HEK293 (cell line): ENCODE measurements at regions not wholly inside any gene's neighbourhood (a gene's known extent, or its start where the extent isn't known, plus 50 kb on each side); places are given as distances from the start of the nearest gene placed in this dataset.
A peak's percentile ranks its signal among the peaks of the same experiment; 100 is the strongest.
"Not testable (repeated sequence)": the region's sequence is repeated elsewhere in the genome, so short reads cannot be mapped to it uniquely, and the experiment has no call there.

ENCODE experiments used
- CTCF ChIA-PET: fragments of 350-600 bp; formaldehyde crosslinking; extraction: SDS; loops from one replicate; lab custom pipeline; 2021; ENCODE audit warnings: antibody characterized with exemption; lab: Yijun Ruan, JAX
- POLR2A ChIA-PET: fragments of 300-600 bp; formaldehyde crosslinking; extraction: SDS; loops from one replicate; lab custom pipeline; 2020; ENCODE audit warnings: antibody characterized with exemption, inconsistent platforms; lab: Yijun Ruan, JAX
- H3K27ac ChIP-seq: fragments of 200-500 bp; sonication (Bioruptor generic); 2 replicates; pipeline ENCODE4 v1.5.1; 2014; ENCODE audit warnings: low read depth, low read length, control low read depth, inconsistent platforms; ENCODE audit errors: extremely low read depth
- H3K36me3 ChIP-seq, 2 experiments: fragments of 200-500 bp in 1 of 2; sonication (Bioruptor generic) in 1 of 2; 1 replicate in 1 of 2; 2 replicates in 1 of 2; pipeline ENCODE4 v1.5.1; 2014 to 2017; ENCODE audit warnings: inconsistent platforms in 2 of 2, low read length in 2 of 2; ENCODE audit not compliant: control insufficient read depth in 2 of 2, insufficient read depth in 1 of 2
- H3K4me1 ChIP-seq: fragments of 200-500 bp; sonication (Bioruptor generic); 2 replicates; pipeline ENCODE4 v1.5.1; 2014; ENCODE audit warnings: mild to moderate bottlenecking, low read length, inconsistent platforms; ENCODE audit not compliant: control insufficient read depth, insufficient read depth
- H3K4me3 ChIP-seq: 2 replicates; pipeline ENCODE4 v1.5.1; 2011; ENCODE audit warnings: low read depth, mild to moderate bottlenecking, control low read depth, low read length, moderate library complexity
- H3K9me3 ChIP-seq: fragments of 200-500 bp; sonication (Bioruptor generic); 2 replicates; pipeline ENCODE4 v1.5.1; 2014; ENCODE audit warnings: low read depth, low read length, inconsistent platforms; ENCODE audit not compliant: control insufficient read depth, insufficient read depth
- GLIS2 ChIP-seq: fragments of 450-650 bp; formaldehyde crosslinking; IDR thresholded peaks from 2 replicates; pipeline ENCODE4 v1.5.1; 2016; ENCODE audit warnings: missing biosample characterization, missing genetic modification characterization
- HOXC10 ChIP-seq: sonication (generic); formaldehyde crosslinking; IDR thresholded peaks from 2 replicates; pipeline ENCODE4 v1.8.1; 2023; ENCODE audit warnings: mild to moderate bottlenecking, missing genetic modification reagents
- IKZF3 ChIP-seq: fragments of 450-650 bp; IDR thresholded peaks from 2 replicates; pipeline ENCODE4 v1.5.0; 2018; ENCODE audit warnings: missing biosample characterization, mild to moderate bottlenecking, missing genetic modification characterization, moderate library complexity
- KLF1 ChIP-seq: fragments of 450-650 bp; formaldehyde crosslinking; IDR thresholded peaks from 2 replicates; pipeline ENCODE4 v1.5.1; 2016; ENCODE audit warnings: missing biosample characterization, missing genetic modification characterization
- KLF7 ChIP-seq: fragments of 450-650 bp; formaldehyde crosslinking; IDR thresholded peaks from 2 replicates; pipeline ENCODE4 v1.5.1; 2016; ENCODE audit warnings: missing biosample characterization, missing genetic modification characterization, borderline replicate concordance
- KLF9 ChIP-seq: fragments of 450-650 bp; formaldehyde crosslinking; IDR thresholded peaks from 2 replicates; pipeline ENCODE4 v1.5.1; 2016; ENCODE audit warnings: missing biosample characterization, missing genetic modification characterization, low read depth
- PRDM2 ChIP-seq: fragments of 450-650 bp; formaldehyde crosslinking; IDR thresholded peaks from 2 replicates; pipeline ENCODE4 v1.5.1; 2016; ENCODE audit warnings: missing biosample characterization, missing genetic modification characterization, borderline replicate concordance
- SETDB1 ChIP-seq: IDR thresholded peaks from one replicate; pipeline ENCODE4 v1.6.1; 2017; ENCODE audit warnings: mild to moderate bottlenecking, low read length, moderate library complexity, mixed read lengths; ENCODE audit not compliant: insufficient read length
- TRIM28 ChIP-seq: IDR thresholded peaks from 2 replicates; pipeline ENCODE4 v1.6.1; 2011; ENCODE audit warnings: low read length, control low read depth, borderline replicate concordance
- ZBTB20 ChIP-seq: fragments of 450-650 bp; formaldehyde crosslinking; IDR thresholded peaks from 2 replicates; pipeline ENCODE4 v1.5.1; 2016; ENCODE audit warnings: missing biosample characterization, missing genetic modification characterization
- ZEB2 ChIP-seq: fragments of 450-650 bp; formaldehyde crosslinking; IDR thresholded peaks from 2 replicates; pipeline ENCODE4 v1.5.1; 2016; ENCODE audit warnings: missing biosample characterization, missing genetic modification characterization
- ZNF10 ChIP-seq: fragments of 450-650 bp; formaldehyde crosslinking; IDR thresholded peaks from 2 replicates; pipeline ENCODE4 v1.5.1; 2017; ENCODE audit warnings: missing biosample characterization, missing genetic modification characterization
- ZNF121 ChIP-seq: fragments of 450-650 bp; formaldehyde crosslinking; IDR thresholded peaks from 2 replicates; pipeline ENCODE4 v1.5.1; 2016; ENCODE audit warnings: missing biosample characterization, missing genetic modification characterization
- ZNF280C ChIP-seq: fragments of 450-650 bp; formaldehyde crosslinking; IDR thresholded peaks from 2 replicates; pipeline ENCODE4 v1.5.1; 2016; ENCODE audit warnings: missing biosample characterization, missing genetic modification characterization
- ZNF488 ChIP-seq: fragments of 450-650 bp; formaldehyde crosslinking; IDR thresholded peaks from 2 replicates; pipeline ENCODE4 v1.5.1; 2016; ENCODE audit warnings: missing biosample characterization, missing genetic modification characterization
- ZNF514 ChIP-seq: fragments of 450-650 bp; formaldehyde crosslinking; IDR thresholded peaks from 2 replicates; pipeline ENCODE4 v1.5.1; 2016; ENCODE audit warnings: missing biosample characterization, missing genetic modification characterization
- ZNF791 ChIP-seq: fragments of 450-650 bp; formaldehyde crosslinking; IDR thresholded peaks from 2 replicates; pipeline ENCODE4 v1.5.1; 2016; ENCODE audit warnings: missing biosample characterization, missing genetic modification characterization

GRCh38 chr13:65275108-65275507 lies 1955.0 kb downstream of the PCDH9 start:
- CTCF ChIA-PET = no interaction called here
- no peaks in the 10 kb centered on the region for H3K36me3 ChIP-seq
- no peak overlapping the region for H3K4me3 ChIP-seq
- no peak overlapping the region for H3K27ac ChIP-seq
- H3K9me3 ChIP-seq = no peaks in the 10 kb centered on the region
- no peaks in the 10 kb centered on the region for H3K4me1 ChIP-seq
- POLR2A ChIA-PET = no interaction called here
- TF ChIP-seq ZNF514 (no peak), PRDM2 (tag by site-specific recombination) (no peak), ZNF121 (no peak), ZBTB20 (tag by site-specific recombination) (no peak), ZNF488 (no peak), ZNF280C (tag by site-specific recombination) (no peak), KLF9 (tag by site-specific recombination) (no peak), ZEB2 (no peak), IKZF3 (tag by site-specific recombination) (no peak), ZNF10 (no peak), HOXC10 (CRISPR knock-in tag) (no peak), KLF7 (tag by site-specific recombination) (no peak), ZNF791 (tag by site-specific recombination) (no peak), GLIS2 (no peak), KLF1 (no peak)
- TF ChIP-seq, all 188 proteins: peak for 0

- TF ChIP-seq SETDB1 (peak; percentile 93), TRIM28 (peak; percentile 97)
- H3K27ac ChIP-seq, CTCF ChIA-PET, H3K4me3 ChIP-seq, H3K4me1 ChIP-seq, H3K36me3 ChIP-seq, POLR2A ChIA-PET, H3K9me3 ChIP-seq: not testable (repeated sequence)
Observed at GRCh38 chr13:65273811-65274420, 1956.2 kb downstream of the PCDH9 start.
